Activated CD4-positive, alpha-beta memory T cell treated with anti-CD3 and anti-CD28 coated beads for 36 hours (primary cell): ENCODE measurements at regions not wholly inside any gene's neighbourhood (a gene's known extent, or its start where the extent isn't known, plus 50 kb on each side); places are given as distances from the start of the nearest gene placed in this dataset.
"Not testable (repeated sequence)": the region's sequence is repeated elsewhere in the genome, so short reads cannot be mapped to it uniquely, and the experiment has no call there.

Source experiments
- CTCF ChIA-PET: fragments of 350-600 bp; sonication (Branson Sonifier 250); formaldehyde crosslinking; loops from one replicate; lab custom pipeline; 2021; ENCODE audit warnings: antibody characterized with exemption, inconsistent platforms; lab: Charles Lee
- POLR2A ChIA-PET: fragments of 350-600 bp; sonication (Branson Sonifier 250); formaldehyde crosslinking; loops from one replicate; lab custom pipeline; 2021; ENCODE audit warnings: antibody characterized with exemption; lab: Charles Lee
- DNase-seq: peaks from one replicate; pipeline ENCODE4 v3.0.0-alpha.2; 2020
- H3K27ac Mint-ChIP-seq: one replicate; pipeline ENCODE4 v1.8.0; 2021; ENCODE audit warnings: mixed read lengths
- H3K27me3 Mint-ChIP-seq: one replicate; pipeline ENCODE4 v1.8.0; 2021; ENCODE audit warnings: mixed read lengths
- H3K36me3 Mint-ChIP-seq: one replicate; pipeline ENCODE4 v1.8.0; 2021; ENCODE audit warnings: mixed read lengths
- H3K4me1 Mint-ChIP-seq: one replicate; pipeline ENCODE4 v1.8.0; 2021; ENCODE audit warnings: low read depth, mixed read lengths
- H3K4me3 Mint-ChIP-seq: one replicate; pipeline ENCODE4 v1.8.0; 2021; ENCODE audit warnings: mild to moderate bottlenecking, mixed read lengths
- H3K9me3 Mint-ChIP-seq: one replicate; pipeline ENCODE4 v1.8.0; 2021; ENCODE audit warnings: mixed read lengths
- intact Hi-C: fragments of 100-400 bp; cut with micrococcal nuclease; formaldehyde crosslinking; loops from one replicate; pipeline ENCODE4 v1.15.1; 2023

GRCh38 chr5:152456815-152457443 is 51.9 kb upstream of the NMUR2 start:
- intact Hi-C loops, result no loop called here
- Mint-ChIP-seq H3K27me3 (peaks cover 21% of the 10 kb centered on the region), H3K36me3 (no peaks in the 10 kb centered on the region), H3K27ac (no peak overlapping the region), H3K9me3 (peaks cover 3% of the 10 kb centered on the region), H3K4me1 (no peaks in the 10 kb centered on the region), H3K4me3 (no peak overlapping the region)
- CTCF ChIA-PET, result no interaction called here
- POLR2A ChIA-PET, result no interaction called here
- DNase-seq, result no peak

GRCh38 chr5:152462021-152462721 is 57.1 kb upstream of the NMUR2 start:
- Mint-ChIP-seq H3K4me1 (peaks cover 6% of the 10 kb centered on the region), H3K4me3 (no peak overlapping the region), H3K36me3 (no peaks in the 10 kb centered on the region), H3K9me3 (no peaks in the 10 kb centered on the region), H3K27me3 (peaks cover 23% of the 10 kb centered on the region), H3K27ac (no peak overlapping the region)
- intact Hi-C loops, result no loop called here
- ChIA-PET CTCF (no interaction called here), POLR2A (no interaction called here)
- no peak for DNase-seq

GRCh38 chr5:152464048-152464447 is 59.0 kb upstream of the NMUR2 start:
- ChIA-PET POLR2A (no interaction called here), CTCF (no interaction called here)
- H3K27ac Mint-ChIP-seq, result no peak overlapping the region
- H3K4me3 Mint-ChIP-seq, result no peak overlapping the region
- no peak for DNase-seq
- intact Hi-C loops, result no loop called here
- H3K27me3 Mint-ChIP-seq, result peaks cover 17% of the 10 kb centered on the region
- peaks cover 6% of the 10 kb centered on the region for H3K4me1 Mint-ChIP-seq
- no peaks in the 10 kb centered on the region for H3K36me3 Mint-ChIP-seq
- no peaks in the 10 kb centered on the region for H3K9me3 Mint-ChIP-seq

DNA sequence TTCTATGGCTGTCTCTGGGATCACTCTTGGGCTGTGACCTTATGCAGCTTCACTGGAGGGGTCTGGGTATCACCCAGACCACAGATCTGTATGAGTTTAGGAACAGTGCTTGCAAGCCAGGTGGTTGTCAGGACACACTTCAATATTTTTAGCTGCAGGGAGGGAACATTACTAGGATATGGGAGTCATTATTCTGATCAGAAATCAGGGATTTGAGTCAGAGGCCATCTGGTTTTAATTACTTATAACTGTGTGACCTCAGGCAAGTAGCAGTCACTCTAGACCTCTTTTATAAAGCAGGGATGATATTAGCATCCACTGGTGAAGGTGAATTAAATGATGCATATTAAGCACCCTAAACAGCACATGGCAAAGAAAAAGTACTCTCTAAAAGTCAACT is 60.1 kb upstream of the NMUR2 start:
- Mint-ChIP-seq H3K9me3 (no peaks in the 10 kb centered on the region), H3K27ac (no peak overlapping the region), H3K4me3 (no peak overlapping the region), H3K36me3 (no peaks in the 10 kb centered on the region), H3K27me3 (peaks cover 14% of the 10 kb centered on the region), H3K4me1 (peaks cover 6% of the 10 kb centered on the region)
- ChIA-PET CTCF (no interaction called here), POLR2A (no interaction called here)
- intact Hi-C loops, result no loop called here
- DNase-seq, result no peak

DNA sequence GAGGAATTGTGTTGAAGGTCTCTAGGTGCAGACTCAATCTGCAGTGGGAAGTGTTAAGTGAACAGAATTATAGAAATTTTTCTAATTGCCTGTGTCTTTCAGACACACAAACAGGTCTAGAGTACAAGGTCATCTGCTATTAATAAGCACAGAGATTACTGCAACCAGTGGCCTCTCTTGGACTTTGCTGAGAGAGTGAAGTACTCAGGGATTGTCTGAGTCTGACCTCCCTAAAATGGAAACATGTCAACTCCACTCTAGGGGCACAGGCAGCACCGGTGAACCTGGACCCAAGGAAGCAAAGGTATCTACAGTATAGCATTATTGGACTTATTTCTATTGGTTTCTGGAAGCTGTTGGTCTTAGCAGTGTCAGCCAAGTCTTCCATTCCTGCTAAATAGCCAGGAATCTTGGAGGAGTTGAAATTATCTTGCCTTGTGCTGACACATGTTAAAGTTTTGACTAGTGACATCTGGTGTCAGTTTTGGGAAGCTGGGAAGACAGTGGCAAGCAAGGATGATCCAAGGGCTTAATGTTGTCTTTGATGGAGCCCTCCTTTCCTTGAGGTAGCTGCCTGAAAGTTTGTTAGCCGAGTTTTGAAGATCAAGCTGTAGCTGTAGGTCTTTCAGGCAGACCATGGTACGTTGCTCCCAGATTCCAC is 61.1 kb upstream of the NMUR2 start:
- ChIA-PET POLR2A (no interaction called here), CTCF (no interaction called here)
- Mint-ChIP-seq H3K9me3 (no peaks in the 10 kb centered on the region), H3K27ac (no peak overlapping the region), H3K27me3 (peaks cover 10% of the 10 kb centered on the region), H3K4me3 (no peak overlapping the region), H3K4me1 (peaks cover 6% of the 10 kb centered on the region), H3K36me3 (no peaks in the 10 kb centered on the region)
- DNase-seq, result no peak
- intact Hi-C loops, result no loop called here

- no peak overlapping the region for H3K27ac Mint-ChIP-seq
- POLR2A ChIA-PET, result no interaction called here
- H3K9me3 Mint-ChIP-seq, result no peaks in the 10 kb centered on the region
- peaks cover 7% of the 10 kb centered on the region for H3K27me3 Mint-ChIP-seq
- no peak for DNase-seq
- CTCF ChIA-PET, result no interaction called here
- H3K4me3 Mint-ChIP-seq, result no peak overlapping the region
- intact Hi-C loops, result no loop called here
- H3K4me1 Mint-ChIP-seq, result no peaks in the 10 kb centered on the region
- no peaks in the 10 kb centered on the region for H3K36me3 Mint-ChIP-seq
Measured at GRCh38 chr5:152470167-152470566, 65.1 kb upstream of the NMUR2 start.

DNA sequence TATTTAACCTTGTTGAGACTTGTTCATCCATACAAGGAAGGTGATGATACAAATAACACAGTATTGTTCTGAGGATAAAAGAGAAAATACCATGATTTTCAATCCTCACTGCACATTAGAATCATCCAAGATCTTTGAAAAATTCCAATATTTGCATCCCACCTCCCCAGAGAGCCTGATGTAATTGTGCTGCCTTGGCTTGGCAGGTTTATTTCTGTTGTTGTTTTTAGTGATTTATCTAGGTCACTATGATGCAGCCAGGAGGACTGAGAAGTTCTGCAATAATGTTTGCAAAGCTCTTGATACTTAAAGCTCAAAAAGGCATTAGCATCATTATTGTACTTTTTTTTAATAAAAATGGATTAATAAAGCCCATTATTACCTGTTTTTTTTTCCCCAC is 67.0 kb upstream of the NMUR2 start:
- no peak overlapping the region for H3K27ac Mint-ChIP-seq
- DNase-seq, result no peak
- intact Hi-C loops, result no loop called here
- H3K9me3 Mint-ChIP-seq, result no peaks in the 10 kb centered on the region
- no peaks in the 10 kb centered on the region for H3K4me1 Mint-ChIP-seq
- CTCF ChIA-PET, result interaction anchor here (0.6 to 1.1 kb wide), 2 partner anchors 125 to 1476 kb away, joined by 3 read pairs; no protein-coding TSS in a partner anchor
- no peak overlapping the region for H3K4me3 Mint-ChIP-seq
- peaks cover 5% of the 10 kb centered on the region for H3K27me3 Mint-ChIP-seq
- H3K36me3 Mint-ChIP-seq, result no peaks in the 10 kb centered on the region
- POLR2A ChIA-PET, result no interaction called here

- intact Hi-C loops, result no loop called here
- Mint-ChIP-seq H3K27ac (no peak overlapping the region), H3K36me3 (no peaks in the 10 kb centered on the region)
Measured at GRCh38 chr5:152474961-152475360, 69.9 kb upstream of the NMUR2 start.

GRCh38 chr5:152477536-152477935 is 72.5 kb upstream of the NMUR2 start:
- ChIA-PET CTCF (no interaction called here), POLR2A (no interaction called here)
- peaks cover 6% of the 10 kb centered on the region for H3K9me3 Mint-ChIP-seq
- no peak overlapping the region for H3K27ac Mint-ChIP-seq
- DNase-seq, result no peak
- H3K36me3 Mint-ChIP-seq, result peaks cover 1% of the 10 kb centered on the region
- intact Hi-C loops, result no loop called here
- no peak overlapping the region for H3K4me3 Mint-ChIP-seq
- H3K27me3 Mint-ChIP-seq, result peaks cover 2% of the 10 kb centered on the region
- H3K4me1 Mint-ChIP-seq, result peaks cover 3% of the 10 kb centered on the region

More at GRCh38 chr5:152474961-152475360, 69.9 kb upstream of the NMUR2 start:
- Mint-ChIP-seq H3K4me3 (no peak overlapping the region), H3K9me3 (no peaks in the 10 kb centered on the region), H3K4me1 (no peaks in the 10 kb centered on the region), H3K27me3 (peaks cover 5% of the 10 kb centered on the region)
- CTCF ChIA-PET, result no interaction called here
- POLR2A ChIA-PET, result no interaction called here
- no peak for DNase-seq

DNA sequence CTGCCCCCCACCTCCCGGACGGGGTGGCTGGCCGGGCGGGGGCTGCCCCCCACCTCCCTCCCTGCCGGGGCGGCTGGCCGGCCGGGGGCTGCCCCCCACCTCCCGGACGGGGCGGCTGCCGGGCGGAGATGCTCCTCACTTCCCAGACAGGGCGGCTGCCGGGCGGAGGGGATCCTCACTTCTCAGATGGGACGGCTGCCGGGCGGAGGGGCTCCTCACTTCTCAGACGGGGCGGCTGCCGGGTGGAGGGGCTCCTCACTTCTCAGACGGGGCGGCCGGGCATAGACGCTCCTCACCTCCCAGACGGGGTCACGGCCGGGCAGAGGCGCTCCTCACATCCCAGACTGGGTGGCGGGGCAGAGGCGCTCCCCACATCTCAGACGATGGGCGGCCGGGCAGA is 74.8 kb upstream of the NMUR2 start:
- H3K36me3 Mint-ChIP-seq, CTCF ChIA-PET, POLR2A ChIA-PET: not testable (repeated sequence)

DNA sequence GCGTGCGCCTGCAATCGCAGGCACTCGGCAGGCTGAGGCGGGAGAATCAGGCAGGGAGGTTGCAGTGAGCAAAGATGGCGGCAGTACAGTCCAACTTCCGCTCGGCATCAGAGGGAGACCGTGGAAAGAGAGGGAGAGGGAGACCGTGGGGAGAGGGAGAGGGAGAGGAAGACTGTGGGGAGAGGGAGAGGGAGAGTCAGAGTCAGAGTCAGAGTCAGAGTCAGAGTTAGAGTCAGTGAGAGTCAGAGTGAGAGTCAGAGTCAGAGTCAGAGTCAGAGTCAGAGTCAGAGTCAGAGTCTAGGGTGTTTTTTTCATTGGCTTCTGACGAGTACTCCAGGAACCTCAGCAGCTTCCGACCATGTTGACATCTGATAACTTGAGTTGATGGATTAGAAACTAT is 75.6 kb upstream of the NMUR2 start:
- H3K36me3 Mint-ChIP-seq, CTCF ChIA-PET, H3K4me3 Mint-ChIP-seq, H3K27me3 Mint-ChIP-seq, H3K27ac Mint-ChIP-seq, H3K4me1 Mint-ChIP-seq, H3K9me3 Mint-ChIP-seq: not testable (repeated sequence)
- intact Hi-C loops, result loop anchor here (1.0 kb wide), 1 partner anchor 47 kb away; no protein-coding TSS in a partner anchor
- POLR2A ChIA-PET, result interaction anchor here (0.6 kb wide), 1 partner anchor 32 kb away, joined by 4 read pairs; no protein-coding TSS in a partner anchor
- DNase-seq, result peak; percentile 12

More for the DNA sequence above, 74.8 kb upstream of the NMUR2 start:
- H3K27ac Mint-ChIP-seq, H3K4me3 Mint-ChIP-seq, DNase-seq, H3K9me3 Mint-ChIP-seq, H3K27me3 Mint-ChIP-seq, H3K4me1 Mint-ChIP-seq: not testable (repeated sequence)
- intact Hi-C loops, result loop anchor here (1.0 kb wide), 1 partner anchor 47 kb away; no protein-coding TSS in a partner anchor

DNA sequence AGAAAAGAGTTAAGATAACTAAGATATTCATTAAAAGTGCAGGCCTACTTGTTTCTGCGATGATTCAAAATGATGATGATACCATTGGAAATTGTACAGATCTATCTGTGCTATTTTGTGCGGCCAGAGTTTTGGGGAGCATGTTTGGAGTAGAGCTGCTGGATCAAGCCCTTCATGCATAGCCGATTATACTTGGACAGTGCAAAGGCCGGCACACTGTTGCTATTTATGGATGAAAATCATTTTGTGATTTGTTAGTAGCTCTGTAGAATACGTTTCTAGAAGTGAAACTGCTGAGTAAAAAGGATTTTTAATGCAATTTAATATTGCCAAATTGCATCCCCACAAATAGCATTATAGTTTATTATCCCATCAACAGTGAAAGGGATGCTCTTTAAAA is 82.1 kb upstream of the NMUR2 start:
- POLR2A ChIA-PET, result no interaction called here
- no peak overlapping the region for H3K4me3 Mint-ChIP-seq
- no peak overlapping the region for H3K27ac Mint-ChIP-seq
- H3K36me3 Mint-ChIP-seq, result no peaks in the 10 kb centered on the region
- peaks cover 2% of the 10 kb centered on the region for H3K4me1 Mint-ChIP-seq
- peaks cover 5% of the 10 kb centered on the region for H3K9me3 Mint-ChIP-seq
- CTCF ChIA-PET, result no interaction called here
- no peak for DNase-seq
- H3K27me3 Mint-ChIP-seq, result peaks cover 4% of the 10 kb centered on the region
- intact Hi-C loops, result no loop called here
